ENCODE measurements at regions not wholly inside any gene's neighbourhood (a gene's known extent, or its start where the extent isn't known, plus 50 kb on each side); places are given as distances from the start of the nearest gene placed in this dataset.

DNA sequence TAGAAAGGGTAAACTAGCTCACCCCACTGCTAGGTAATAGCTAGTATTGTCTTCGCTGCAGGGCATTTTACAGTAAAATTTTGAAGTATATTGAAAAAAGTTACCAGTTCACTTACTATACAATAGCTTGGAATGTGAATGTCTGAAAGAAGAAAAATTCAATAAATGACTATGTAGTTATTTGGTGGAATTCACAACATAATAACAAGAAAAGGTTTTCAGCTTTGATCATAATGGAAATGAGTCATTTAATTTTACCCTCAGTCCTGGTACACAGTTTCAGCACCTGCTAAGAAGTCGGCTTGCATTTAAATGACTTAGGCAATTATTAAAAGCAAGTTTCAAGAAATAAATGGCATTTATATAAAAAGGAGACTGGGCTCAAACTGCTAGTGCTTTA lies 90.4 kb downstream of the NUP35 start:
- DNase-seq (ENCODE audit: low read depth): no peak

GRCh38 chr2:183215917-183216316 lies 91.7 kb downstream of the NUP35 start:
- no peak for DNase-seq (ENCODE audit: low read depth)

- no peak for DNase-seq (ENCODE audit: low read depth)
Observed at GRCh38 chr2:183219888-183220287, 95.6 kb downstream of the NUP35 start.

GRCh38 chr2:183222751-183223150 lies 98.5 kb downstream of the NUP35 start:
- DNase-seq (ENCODE audit: low read depth): no peak

DNA sequence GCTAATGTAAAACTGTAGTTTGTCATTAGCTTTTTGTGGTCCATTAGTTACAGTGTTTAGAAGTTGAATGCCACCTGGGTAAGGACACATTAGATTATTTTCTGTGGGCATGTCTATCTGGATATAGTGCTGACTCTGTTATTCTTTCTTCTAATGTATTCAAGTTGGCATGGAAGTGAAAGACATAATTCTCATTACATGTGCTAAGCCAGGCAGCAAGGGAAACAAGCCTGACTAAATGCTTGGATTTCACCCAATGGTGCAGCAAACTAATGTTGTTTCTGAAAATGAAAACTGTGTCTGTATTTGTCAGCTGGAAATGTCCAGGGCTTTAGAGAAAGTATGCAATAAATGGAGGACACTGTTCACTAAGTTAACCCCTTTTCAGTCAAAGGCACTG lies 100.7 kb downstream of the NUP35 start:
- DNase-seq (ENCODE audit: low read depth): no peak

DNA sequence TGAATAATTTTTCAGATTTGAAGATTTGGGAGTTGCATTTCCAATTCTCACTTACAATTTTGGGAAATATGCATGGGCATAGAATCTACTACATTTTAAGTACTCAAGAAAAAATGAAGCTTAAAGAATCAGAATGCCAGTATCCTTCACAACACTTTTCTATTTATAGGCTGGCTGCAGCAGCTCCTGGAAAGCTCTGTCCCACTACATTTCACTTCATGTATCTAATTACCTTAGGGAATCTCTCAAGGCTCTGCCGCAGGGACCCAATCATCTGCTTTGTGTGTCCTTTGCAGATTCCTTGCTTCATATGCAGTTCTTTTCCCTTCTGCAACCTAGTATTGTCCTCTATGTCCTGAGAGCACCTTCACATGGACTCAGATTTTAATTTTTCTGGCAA lies 102.9 kb downstream of the NUP35 start:
- DNase-seq (ENCODE audit: low read depth): no peak

GRCh38 chr2:183229386-183229785 lies 105.1 kb downstream of the NUP35 start:
- DNase-seq (ENCODE audit: low read depth): no peak

DNA sequence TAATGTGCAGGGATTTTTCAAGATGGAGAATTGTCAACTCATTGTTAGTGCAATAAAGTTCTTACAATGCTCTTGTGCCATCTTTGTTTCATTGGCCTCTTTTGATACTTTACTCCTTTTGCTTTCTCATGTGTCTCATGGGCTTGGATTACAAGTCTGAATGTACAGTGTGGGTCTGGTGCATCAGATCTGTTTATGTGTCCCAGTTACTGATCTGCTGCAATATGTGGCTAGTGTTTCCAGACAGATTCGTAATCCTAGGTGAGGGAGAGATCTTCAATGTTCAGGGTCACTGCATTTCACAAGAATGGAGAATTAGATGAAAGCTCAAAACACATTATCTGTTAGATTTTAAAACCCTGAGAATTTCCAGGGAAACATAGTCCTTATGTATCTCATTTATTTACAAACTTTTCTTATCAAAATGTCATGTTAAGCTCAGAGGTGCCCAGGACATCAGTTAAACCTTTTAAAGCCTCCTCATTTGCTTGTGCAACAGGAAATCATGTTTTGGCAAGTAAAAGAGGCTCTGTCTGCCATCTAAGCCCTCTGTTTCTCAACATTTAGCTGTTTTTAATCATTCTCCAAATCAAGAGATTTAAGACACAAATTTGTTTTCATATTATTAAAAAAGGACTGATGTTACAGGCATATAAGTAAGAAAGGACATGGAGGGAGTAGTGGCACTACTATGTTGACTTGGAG lies 108.1 kb downstream of the NUP35 start:
- DNase-seq (ENCODE audit: low read depth): no peak

DNA sequence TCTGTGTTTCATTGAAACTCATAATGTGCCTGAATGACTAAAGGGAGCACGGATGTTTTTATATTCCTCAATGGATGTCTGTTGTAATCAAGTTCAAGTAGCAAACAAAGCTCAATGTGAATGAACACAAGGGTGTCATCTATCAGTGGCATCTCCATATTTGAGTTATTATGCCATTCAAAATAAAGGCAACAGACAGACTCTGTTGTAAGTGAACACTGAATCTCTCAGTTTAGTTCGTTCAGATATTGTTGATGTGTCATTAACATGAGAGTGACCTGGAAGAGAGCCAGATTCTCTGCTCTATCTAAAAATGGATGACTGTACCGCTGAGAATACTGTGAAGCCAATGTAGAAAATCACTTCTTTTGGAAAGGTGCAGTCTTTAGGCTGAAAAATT lies 118.7 kb downstream of the NUP35 start:
- DNase-seq (ENCODE audit: low read depth): peak; percentile 12

DNA sequence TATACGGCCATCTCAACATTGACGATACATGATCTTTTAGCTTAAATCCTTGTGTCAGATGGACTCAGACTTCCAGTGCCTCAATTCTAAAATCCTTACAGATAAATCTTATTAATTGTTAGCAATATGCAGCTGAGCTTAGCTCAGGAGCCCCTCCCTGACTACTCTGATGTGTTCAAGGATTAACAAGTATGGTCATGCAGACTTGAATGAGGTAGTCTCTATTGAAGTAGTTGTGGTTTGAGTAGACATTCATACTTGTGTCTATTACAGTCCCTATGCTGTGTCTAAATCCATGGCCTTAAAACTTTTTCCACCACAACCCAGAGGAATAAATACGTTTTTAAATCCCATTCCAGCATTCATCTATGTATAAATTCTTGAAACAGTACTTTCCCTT lies 119.5 kb downstream of the NUP35 start:
- DNase-seq (ENCODE audit: low read depth): no peak

- no peak for DNase-seq (ENCODE audit: low read depth)
Observed at GRCh38 chr2:183244300-183244844, 120.1 kb downstream of the NUP35 start.

DNA sequence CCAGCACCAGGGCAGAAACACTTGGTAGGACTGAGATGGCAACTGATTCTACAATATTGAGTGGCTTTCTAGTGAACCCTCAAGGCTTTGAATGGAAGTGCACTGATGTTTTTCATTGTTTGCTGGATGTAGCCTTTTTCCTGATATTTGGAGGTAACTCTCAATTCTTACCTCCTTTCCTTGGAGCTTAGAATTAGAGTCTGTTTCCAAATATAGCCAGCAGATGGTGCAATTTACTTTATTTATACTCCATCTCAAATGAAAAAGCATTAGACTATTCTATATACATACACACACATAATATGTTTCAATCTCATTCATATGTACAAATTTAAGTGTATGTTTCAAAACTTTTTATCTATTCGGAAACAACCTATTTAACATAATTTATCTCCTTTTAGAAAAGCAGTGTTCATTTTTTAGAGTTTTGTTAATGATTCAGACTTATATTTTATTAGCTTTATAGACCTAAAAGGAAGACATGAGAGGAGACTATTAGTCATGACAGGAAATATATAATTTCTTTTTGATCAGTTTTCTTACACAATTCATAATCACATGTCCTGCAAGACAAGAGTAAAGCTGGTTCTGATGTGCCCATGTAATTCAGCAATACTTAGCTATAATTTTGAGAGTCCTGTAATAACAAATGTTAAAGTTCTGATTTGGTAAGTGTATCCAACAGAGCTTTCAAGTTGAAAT lies 124.8 kb downstream of the NUP35 start:
- no peak for DNase-seq (ENCODE audit: low read depth)

DNA sequence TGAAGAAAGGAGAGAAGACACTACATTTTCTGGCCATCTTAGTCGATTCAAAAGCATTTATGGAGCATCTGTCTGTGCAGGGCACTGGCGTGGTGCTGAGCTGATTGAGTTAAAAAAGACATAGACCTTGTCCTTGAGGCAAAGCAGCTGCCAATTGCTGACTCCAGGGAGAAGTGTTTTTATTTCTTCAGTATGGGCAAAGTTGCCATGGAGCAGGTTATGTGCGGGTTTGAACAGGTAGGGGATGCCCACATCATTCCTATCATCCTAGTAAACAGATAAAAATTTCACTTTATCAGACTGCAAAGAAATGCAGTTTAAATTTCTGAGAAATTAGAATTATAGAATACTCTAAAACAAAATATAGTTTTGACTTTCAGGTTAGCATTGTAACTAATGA lies 125.8 kb downstream of the NUP35 start:
- no peak for DNase-seq (ENCODE audit: low read depth)

- DNase-seq (ENCODE audit: low read depth): no peak
Observed at GRCh38 chr2:183250472-183250871, 126.2 kb downstream of the NUP35 start.

DNA sequence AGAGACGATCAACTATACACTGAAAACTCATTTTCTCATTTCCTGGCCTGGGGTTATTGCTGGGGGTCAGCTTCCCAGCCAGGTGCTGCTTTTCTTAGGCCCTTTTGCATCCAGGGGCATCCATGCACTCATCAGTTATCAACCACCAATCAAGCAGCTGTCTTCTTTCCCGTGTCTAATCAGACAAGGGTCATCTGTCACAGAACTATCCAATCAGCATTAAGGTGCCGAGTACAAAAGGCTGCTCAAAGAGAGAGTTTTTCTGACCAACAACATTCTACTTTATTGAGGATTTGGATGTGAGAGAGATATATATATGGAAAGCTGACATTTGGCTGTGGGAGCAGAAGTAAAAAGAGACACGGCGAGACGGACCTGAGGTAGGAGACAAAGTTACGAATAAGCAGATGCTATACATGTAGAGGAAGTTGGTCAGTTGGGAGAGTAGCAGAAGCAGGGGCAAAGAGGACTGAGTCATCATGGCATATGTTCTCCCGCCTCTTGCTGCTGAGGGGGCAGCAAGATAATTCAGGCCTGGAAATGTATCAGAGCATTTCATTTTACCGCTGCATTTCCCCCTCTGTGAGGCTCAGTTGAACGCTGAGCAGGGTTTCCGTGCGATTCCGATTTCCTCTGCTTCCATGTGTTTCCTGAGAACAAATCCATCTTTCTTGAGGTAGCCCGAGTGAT lies 129.3 kb downstream of the NUP35 start:
- DNase-seq (ENCODE audit: low read depth): peak; percentile 12

GRCh38 chr2:183255411-183255810 lies 131.2 kb downstream of the NUP35 start:
- DNase-seq (ENCODE audit: low read depth): no peak

- no peak for DNase-seq (ENCODE audit: low read depth)
Observed at GRCh38 chr2:183259921-183260320, 135.7 kb downstream of the NUP35 start.

- no peak for DNase-seq (ENCODE audit: low read depth)
Observed at GRCh38 chr2:183260527-183260926, 136.3 kb downstream of the NUP35 start.

GRCh38 chr2:183264890-183265535 lies 140.8 kb downstream of the NUP35 start:
- DNase-seq (ENCODE audit: low read depth): no peak

- DNase-seq (ENCODE audit: low read depth): no peak
Observed at GRCh38 chr2:183267148-183267827, 143.0 kb downstream of the NUP35 start.

- no peak for DNase-seq (ENCODE audit: low read depth)
Observed at GRCh38 chr2:183269956-183270355, 145.7 kb downstream of the NUP35 start.

DNA sequence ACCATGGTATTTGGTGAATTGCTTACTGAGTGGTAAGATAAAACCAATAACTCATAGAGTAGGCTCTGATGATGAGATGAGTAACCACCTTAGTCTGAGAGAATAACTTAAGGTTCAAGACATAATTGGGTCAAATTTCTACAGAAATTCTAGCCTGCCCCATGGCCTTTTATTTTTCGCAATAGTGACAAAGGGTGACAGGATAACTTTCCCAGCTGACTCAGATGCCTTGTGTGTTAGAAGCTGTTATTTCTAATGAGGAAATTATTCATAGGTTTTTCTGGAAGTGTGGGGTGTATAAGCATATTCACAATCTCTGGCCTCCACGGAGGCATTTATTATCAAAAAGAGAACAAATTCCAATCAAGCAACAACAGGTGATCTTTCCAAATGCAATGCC lies 159.0 kb downstream of the NUP35 start:
- no peak for DNase-seq (ENCODE audit: low read depth)

All from Daoy (cell line).